ENCODE measurements at regions not wholly inside any gene's neighbourhood (a gene's known extent, or its start where the extent isn't known, plus 50 kb on each side); places are given as distances from the start of the nearest gene placed in this dataset.

DNA sequence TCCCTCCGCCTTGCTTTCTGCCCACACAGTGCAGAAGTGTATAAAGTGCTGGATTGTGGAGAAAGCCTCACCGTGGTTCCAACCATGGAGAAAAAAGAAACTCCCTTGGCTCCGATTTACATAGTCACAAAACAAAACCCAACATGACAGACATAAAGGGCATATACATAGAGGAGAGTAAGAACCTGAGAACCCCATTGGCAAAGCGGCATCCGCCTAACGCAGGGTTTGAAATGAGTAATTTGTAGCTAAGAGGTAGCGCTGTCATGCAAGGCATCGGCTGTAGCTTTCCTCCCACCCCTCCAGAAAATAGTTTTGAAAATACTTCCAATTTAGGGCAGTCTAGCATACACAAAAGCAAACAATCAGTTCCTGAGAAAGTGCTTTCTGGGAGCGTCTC lies 126.0 kb upstream of the NRBF2 start:
- DNase-seq (no peak), ATAC-seq (ENCODE audit: low read depth) (no peak)
- intact Hi-C loops (cut with micrococcal nuclease) = no loop called here
- TF ChIP-seq RAD21 (IDR thresholded peaks at IDR 0.05; ENCODE audit: low read length) (no peak), MAFK (IDR thresholded peaks at IDR 0.05; ENCODE audit: low read depth, low read length) (no peak), CHD1 (IDR thresholded peaks at IDR 0.05; ENCODE audit: low read depth, low read length) (no peak), MAZ (IDR thresholded peaks at IDR 0.05; ENCODE audit: borderline replicate concordance, low read depth, low read length) (no peak), BHLHE40 (IDR thresholded peaks at IDR 0.05; ENCODE audit: low read depth, low read length) (no peak), CEBPB (IDR thresholded peaks at IDR 0.05; ENCODE audit: low read depth, low read length) (no peak), MXI1 (IDR thresholded peaks at IDR 0.05; ENCODE audit: borderline replicate concordance, low read depth, low read length) (no peak), NFE2L2 (IDR thresholded peaks at IDR 0.05; ENCODE audit: low read depth, low read length) (no peak), POLR2A (IDR thresholded peaks at IDR 0.05; ENCODE audit: low read depth, low read length) (no peak), SMC3 (IDR thresholded peaks at IDR 0.05; ENCODE audit: low read depth, low read length) (no peak), RCOR1 (IDR thresholded peaks at IDR 0.05; ENCODE audit: insufficient replicate concordance, low read length) (no peak), RFX5 (IDR thresholded peaks at IDR 0.05; ENCODE audit: low read depth, low read length) (no peak), FOS (IDR thresholded peaks at IDR 0.05; ENCODE audit: low read depth, low read length) (no peak)
- TF ChIP-seq, protein P1, sequence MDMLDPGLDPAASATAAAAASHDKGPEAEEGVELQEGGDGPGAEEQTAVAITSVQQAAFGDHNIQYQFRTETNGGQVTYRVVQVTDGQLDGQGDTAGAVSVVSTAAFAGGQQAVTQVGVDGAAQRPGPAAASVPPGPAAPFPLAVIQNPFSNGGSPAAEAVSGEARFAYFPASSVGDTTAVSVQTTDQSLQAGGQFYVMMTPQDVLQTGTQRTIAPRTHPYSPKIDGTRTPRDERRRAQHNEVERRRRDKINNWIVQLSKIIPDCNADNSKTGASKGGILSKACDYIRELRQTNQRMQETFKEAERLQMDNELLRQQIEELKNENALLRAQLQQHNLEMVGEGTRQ (IDR thresholded peaks at IDR 0.05; ENCODE audit: low read depth, low read length) = no peak
- TF ChIP-seq, protein P2, sequence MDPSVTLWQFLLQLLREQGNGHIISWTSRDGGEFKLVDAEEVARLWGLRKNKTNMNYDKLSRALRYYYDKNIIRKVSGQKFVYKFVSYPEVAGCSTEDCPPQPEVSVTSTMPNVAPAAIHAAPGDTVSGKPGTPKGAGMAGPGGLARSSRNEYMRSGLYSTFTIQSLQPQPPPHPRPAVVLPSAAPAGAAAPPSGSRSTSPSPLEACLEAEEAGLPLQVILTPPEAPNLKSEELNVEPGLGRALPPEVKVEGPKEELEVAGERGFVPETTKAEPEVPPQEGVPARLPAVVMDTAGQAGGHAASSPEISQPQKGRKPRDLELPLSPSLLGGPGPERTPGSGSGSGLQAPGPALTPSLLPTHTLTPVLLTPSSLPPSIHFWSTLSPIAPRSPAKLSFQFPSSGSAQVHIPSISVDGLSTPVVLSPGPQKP (IDR thresholded peaks at IDR 0.05; ENCODE audit: borderline replicate concordance, low read depth, low read length) = no peak
- TF ChIP-seq, protein P3, sequence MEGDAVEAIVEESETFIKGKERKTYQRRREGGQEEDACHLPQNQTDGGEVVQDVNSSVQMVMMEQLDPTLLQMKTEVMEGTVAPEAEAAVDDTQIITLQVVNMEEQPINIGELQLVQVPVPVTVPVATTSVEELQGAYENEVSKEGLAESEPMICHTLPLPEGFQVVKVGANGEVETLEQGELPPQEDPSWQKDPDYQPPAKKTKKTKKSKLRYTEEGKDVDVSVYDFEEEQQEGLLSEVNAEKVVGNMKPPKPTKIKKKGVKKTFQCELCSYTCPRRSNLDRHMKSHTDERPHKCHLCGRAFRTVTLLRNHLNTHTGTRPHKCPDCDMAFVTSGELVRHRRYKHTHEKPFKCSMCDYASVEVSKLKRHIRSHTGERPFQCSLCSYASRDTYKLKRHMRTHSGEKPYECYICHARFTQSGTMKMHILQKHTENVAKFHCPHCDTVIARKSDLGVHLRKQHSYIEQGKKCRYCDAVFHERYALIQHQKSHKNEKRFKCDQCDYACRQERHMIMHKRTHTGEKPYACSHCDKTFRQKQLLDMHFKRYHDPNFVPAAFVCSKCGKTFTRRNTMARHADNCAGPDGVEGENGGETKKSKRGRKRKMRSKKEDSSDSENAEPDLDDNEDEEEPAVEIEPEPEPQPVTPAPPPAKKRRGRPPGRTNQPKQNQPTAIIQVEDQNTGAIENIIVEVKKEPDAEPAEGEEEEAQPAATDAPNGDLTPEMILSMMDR (conservative IDR thresholded peaks at IDR 0.05; ENCODE audit: low read depth, low read length) = no peak
- H3K9ac ChIP-seq (ENCODE audit: low read depth, low read length) = no peak overlapping the region
- no peak overlapping the region for H3K18ac ChIP-seq (ENCODE audit: low read depth, low read length)
- H3K4ac ChIP-seq (ENCODE audit: low read depth, low read length) = no peak overlapping the region
- H3K4me2 ChIP-seq (ENCODE audit: low read depth, low read length) = no peak overlapping the region
- in situ Hi-C loops (cut with MboI; ENCODE audit: low sequenced_read_pairs) = no loop called here
- H3K4me1 ChIP-seq (ENCODE audit: control insufficient read depth, insufficient read depth, low read length) = no peaks in the 10 kb centered on the region
- no peaks in the 10 kb centered on the region for H3K9me3 ChIP-seq (ENCODE audit: control insufficient read depth, insufficient read depth, low read length)
- no TSS peak for BruUV-seq (replicated peaks)
- H4K5ac ChIP-seq (ENCODE audit: low read depth, low read length) = no peak overlapping the region
- H3K14ac ChIP-seq (replicated peaks; ENCODE audit: low read depth, low read length) = no peak overlapping the region
- H3K23ac ChIP-seq (ENCODE audit: low read depth, low read length) = no peak overlapping the region
- H3K4me3 ChIP-seq (ENCODE audit: insufficient read depth, low read depth, low read length) = no peak overlapping the region
- H3K27me3 ChIP-seq (ENCODE audit: control insufficient read depth, insufficient read depth, low read length) = peaks cover 3% of the 10 kb centered on the region; the same call in 1 of the 2 replicates
- no peak overlapping the region for H3K56ac ChIP-seq (ENCODE audit: extremely low read depth, insufficient read depth, low read length)
- dilution Hi-C loops (cut with HindIII; ENCODE audit: low sequenced_read_pairs, unreplicated experiment) = no loop called here
- no peak overlapping the region for H2AK9ac ChIP-seq (replicated peaks; ENCODE audit: low read depth, low read length, poor library complexity)
- no peak overlapping the region for H3K27ac ChIP-seq (ENCODE audit: insufficient read depth, low read length)
- H2AFZ ChIP-seq (replicated peaks; ENCODE audit: low read length, poor library complexity) = no peak overlapping the region
- H4K8ac ChIP-seq (ENCODE audit: low read depth in 2 of 2, low read length in 2 of 2) = no peak overlapping the region
- ChIA-PET POLR2A (ENCODE audit: unreplicated experiment) (no interaction called here), CTCF (interaction anchor here (0.6 kb wide), 1 partner anchor 20 kb away, joined by 3 read pairs; no protein-coding TSS in a partner anchor)
- no peaks in the 10 kb centered on the region for H4K20me1 ChIP-seq (ENCODE audit: insufficient read depth, low read length)
- no peak overlapping the region for H4K91ac ChIP-seq (ENCODE audit: insufficient read depth, low read depth, low read length)
- no peaks in the 10 kb centered on the region for H3K79me1 ChIP-seq (ENCODE audit: low read depth in 1 of 2, low read length in 2 of 2)
- no peak overlapping the region for H2AK5ac ChIP-seq (ENCODE audit: low read depth, low read length)
- no peaks in the 10 kb centered on the region for H3K9me1 ChIP-seq (ENCODE audit: insufficient read depth, low read length)
- WGBS, 2 experiments (ENCODE audit: extremely low coverage in 2 of 2, insufficient read length in 1 of 2) = no CpG with 5 or more reads among the region's 9 CpGs
- H2BK5ac ChIP-seq (ENCODE audit: low read depth, low read length, poor library complexity, severe bottlenecking) = no peak overlapping the region
- no peak overlapping the region for H2BK15ac ChIP-seq (ENCODE audit: low read depth, low read length)
- no peak overlapping the region for H2BK120ac ChIP-seq (ENCODE audit: low read depth, low read length)
- H3K36me3 ChIP-seq (ENCODE audit: control insufficient read depth, insufficient read depth, low read length) = no peaks in the 10 kb centered on the region
- no peak overlapping the region for H2BK20ac ChIP-seq (ENCODE audit: low read depth, low read length)

Measured in IMR-90 (cell line).